ENCODE measurements at regions not wholly inside any gene's neighbourhood (a gene's known extent, or its start where the extent isn't known, plus 50 kb on each side); places are given as distances from the start of the nearest gene placed in this dataset.

DNA sequence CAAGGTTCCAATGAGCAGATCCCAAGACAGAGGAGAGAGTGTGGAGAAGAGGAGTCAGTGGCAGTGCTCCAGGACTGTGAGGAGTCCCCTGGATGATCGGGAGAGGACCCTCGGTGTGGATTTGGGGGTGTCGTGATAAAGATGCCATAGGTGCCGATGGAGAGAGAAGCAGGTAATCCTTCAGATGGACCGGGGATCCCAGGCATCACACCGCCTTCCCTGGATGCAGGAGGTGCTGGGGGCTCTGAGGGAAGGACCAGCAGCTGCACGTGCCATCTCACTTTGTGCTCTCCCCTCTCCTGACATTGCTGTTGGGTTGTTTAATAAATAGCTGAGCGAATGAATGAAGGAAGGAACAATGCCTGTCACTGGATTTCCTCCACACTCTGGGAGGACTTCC, 744.1 kb downstream of the BRD1 start:
- TF ChIP-seq CTCF (IDR thresholded peaks at IDR 0.05) = no peak
- no peak for TF ChIP-seq POLR2A (IDR thresholded peaks at IDR 0.05)

Measured in esophagus squamous epithelium (tissue), 4 donors.